ENCODE measurements at regions not wholly inside any gene's neighbourhood (a gene's known extent, or its start where the extent isn't known, plus 50 kb on each side); places are given as distances from the start of the nearest gene placed in this dataset.
A peak's percentile ranks its signal among the peaks of the same experiment; 100 is the strongest.
"Not testable (repeated sequence)": the region's sequence is repeated elsewhere in the genome, so short reads cannot be mapped to it uniquely, and the experiment has no call there.

- DNase-seq = no peak
These were observed 679.5 kb upstream of the IGFBP7 start for GRCh38 chr4:57789666-57790065.

- no peak for DNase-seq
These were observed 667.7 kb upstream of the IGFBP7 start for GRCh38 chr4:57777876-57778275.

GRCh38 chr4:57774681-57775080 lies 664.5 kb upstream of the IGFBP7 start:
- no peak for DNase-seq

GRCh38 chr4:57774171-57774570 lies 664.0 kb upstream of the IGFBP7 start:
- no peak for DNase-seq

GRCh38 chr4:57766341-57766740 lies 656.2 kb upstream of the IGFBP7 start:
- DNase-seq = no peak

GRCh38 chr4:57764856-57765255 lies 654.7 kb upstream of the IGFBP7 start:
- no peak for DNase-seq

- no peak for DNase-seq
These were observed 652.9 kb upstream of the IGFBP7 start for GRCh38 chr4:57763070-57763469.

- no peak for DNase-seq
These were observed 630.5 kb upstream of the IGFBP7 start for GRCh38 chr4:57740625-57741190.

- no peak for DNase-seq
These were observed 626.6 kb upstream of the IGFBP7 start for GRCh38 chr4:57736781-57737180.

GRCh38 chr4:57734104-57734670 lies 624.0 kb upstream of the IGFBP7 start:
- DNase-seq = no peak

- DNase-seq = not testable (repeated sequence)
These were observed 619.8 kb upstream of the IGFBP7 start for GRCh38 chr4:57729775-57730570.

GRCh38 chr4:57726154-57726553 lies 616.0 kb upstream of the IGFBP7 start:
- no peak for DNase-seq

GRCh38 chr4:57719456-57719855 lies 609.3 kb upstream of the IGFBP7 start:
- no peak for DNase-seq

- DNase-seq = not testable (repeated sequence)
These were observed 604.1 kb upstream of the IGFBP7 start for GRCh38 chr4:57714313-57714712.

GRCh38 chr4:57710053-57710452 lies 599.9 kb upstream of the IGFBP7 start:
- no peak for DNase-seq

GRCh38 chr4:57691370-57691769 lies 581.2 kb upstream of the IGFBP7 start:
- peak; percentile 81 for DNase-seq

GRCh38 chr4:57689693-57690205 lies 579.6 kb upstream of the IGFBP7 start:
- DNase-seq = no peak

GRCh38 chr4:57682275-57682674 lies 572.1 kb upstream of the IGFBP7 start:
- DNase-seq = no peak

GRCh38 chr4:57679969-57680368 lies 569.8 kb upstream of the IGFBP7 start:
- DNase-seq = no peak

GRCh38 chr4:57676394-57676793 lies 566.2 kb upstream of the IGFBP7 start:
- no peak for DNase-seq

- peak; percentile 3 for DNase-seq
These were observed 562.8 kb upstream of the IGFBP7 start for GRCh38 chr4:57672846-57673433.

GRCh38 chr4:57668621-57669020 lies 558.4 kb upstream of the IGFBP7 start:
- no peak for DNase-seq

GRCh38 chr4:57665806-57666205 lies 555.6 kb upstream of the IGFBP7 start:
- no peak for DNase-seq
